HuH-7 (cell line): ENCODE measurements at regions not wholly inside any gene's neighbourhood (a gene's known extent, or its start where the extent isn't known, plus 50 kb on each side); places are given as distances from the start of the nearest gene placed in this dataset.

Experiments
- DNase-seq: peaks from one replicate; pipeline ENCODE4 v3.0.0; 2011; ENCODE audit warnings: low spot score

GRCh38 chr1:182293119-182293589 lies 98.4 kb downstream of the GLUL start:
- no peak for DNase-seq

GRCh38 chr1:182292193-182292741 lies 99.3 kb downstream of the GLUL start:
- no peak for DNase-seq

DNA sequence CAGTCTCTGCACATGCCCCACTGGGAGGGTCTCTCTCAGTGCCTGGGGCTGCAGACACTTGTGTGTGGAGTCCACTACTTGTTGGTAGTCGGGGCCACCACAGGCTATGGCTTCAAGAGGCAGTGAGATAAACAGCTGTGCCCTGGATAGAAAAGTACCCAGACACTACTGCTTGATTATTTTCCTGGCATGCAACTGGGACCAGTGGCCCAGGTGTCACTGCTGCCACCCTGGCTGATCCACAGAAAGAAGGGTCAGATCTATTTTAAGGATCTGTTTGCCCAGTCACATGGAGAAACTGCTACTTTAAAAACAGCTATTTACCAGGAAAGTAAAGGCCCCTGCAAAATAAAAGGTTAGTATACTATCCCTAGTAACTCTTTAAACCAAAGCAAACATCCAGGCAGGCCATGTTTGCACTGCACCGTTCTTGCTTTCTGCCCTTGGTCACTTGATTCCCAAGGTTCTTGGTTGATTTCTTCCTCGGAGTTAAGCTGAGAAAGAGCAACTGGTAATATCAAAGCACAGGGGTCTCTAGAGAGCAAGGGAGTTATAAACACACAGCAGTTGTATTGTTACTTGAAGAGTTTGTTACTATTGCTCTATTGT lies 99.9 kb downstream of the GLUL start:
- DNase-seq: no peak

DNA sequence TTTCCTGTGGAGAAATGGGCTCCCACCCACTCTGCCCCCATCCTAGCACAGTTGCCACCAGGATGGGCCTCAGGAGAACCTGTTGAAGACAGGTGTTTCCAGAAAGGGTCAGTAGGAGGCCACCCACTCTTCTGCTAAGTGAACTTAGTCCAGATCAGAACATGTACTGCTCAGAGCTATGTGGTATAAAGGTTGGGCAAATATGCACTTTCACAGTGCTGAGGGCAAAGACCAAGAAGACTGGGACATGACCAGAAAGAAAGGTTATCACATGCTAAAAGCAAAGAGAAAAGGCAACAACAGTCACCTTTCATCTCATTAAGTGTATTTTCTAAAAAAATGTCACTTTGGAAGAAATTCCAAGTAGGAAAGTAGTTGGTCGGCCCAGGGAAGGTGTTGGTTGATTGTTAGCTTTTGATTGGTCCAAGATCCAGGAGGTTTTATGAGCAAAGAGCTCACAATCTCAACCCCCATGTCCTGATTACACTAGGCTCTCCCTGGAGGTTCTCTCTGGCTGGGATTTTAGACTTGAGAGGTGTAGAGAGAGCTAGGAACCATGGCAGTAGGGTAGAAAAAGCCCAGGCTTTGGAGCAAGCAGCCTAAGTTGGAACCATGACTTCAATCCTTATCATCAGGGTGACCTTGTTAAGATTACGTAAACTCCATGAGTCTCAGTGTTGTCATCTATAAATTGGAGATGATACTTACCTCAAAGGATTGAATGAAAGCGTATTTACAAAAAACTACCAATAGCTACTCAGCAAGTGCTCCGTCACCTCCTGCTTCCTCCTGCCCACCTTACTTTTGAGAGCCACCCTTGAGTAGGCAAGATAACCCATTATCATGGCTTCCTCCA lies 102.6 kb downstream of the GLUL start:
- DNase-seq: no peak

DNA sequence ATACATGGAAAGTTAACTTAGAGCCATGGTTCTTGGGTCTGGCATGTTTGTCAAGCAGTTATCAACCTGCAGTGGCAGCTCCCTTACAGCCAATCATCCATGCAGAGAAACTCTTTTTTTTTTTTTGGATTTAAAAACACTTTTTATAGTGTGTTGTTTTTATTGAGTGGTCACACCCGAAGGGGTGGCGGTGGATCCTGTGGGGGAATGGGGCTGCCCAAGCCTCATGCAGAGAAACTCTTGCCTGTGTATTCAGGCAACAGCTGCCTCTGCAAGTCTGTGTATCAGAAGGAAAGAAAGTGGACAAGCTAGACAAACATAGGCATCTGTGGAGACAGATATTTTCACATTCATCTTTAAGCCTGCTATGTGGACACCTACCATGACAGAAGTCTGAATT lies 104.8 kb downstream of the GLUL start:
- DNase-seq: no peak

- no peak for DNase-seq
These were observed 107.6 kb downstream of the GLUL start for GRCh38 chr1:182283746-182284544.

DNA sequence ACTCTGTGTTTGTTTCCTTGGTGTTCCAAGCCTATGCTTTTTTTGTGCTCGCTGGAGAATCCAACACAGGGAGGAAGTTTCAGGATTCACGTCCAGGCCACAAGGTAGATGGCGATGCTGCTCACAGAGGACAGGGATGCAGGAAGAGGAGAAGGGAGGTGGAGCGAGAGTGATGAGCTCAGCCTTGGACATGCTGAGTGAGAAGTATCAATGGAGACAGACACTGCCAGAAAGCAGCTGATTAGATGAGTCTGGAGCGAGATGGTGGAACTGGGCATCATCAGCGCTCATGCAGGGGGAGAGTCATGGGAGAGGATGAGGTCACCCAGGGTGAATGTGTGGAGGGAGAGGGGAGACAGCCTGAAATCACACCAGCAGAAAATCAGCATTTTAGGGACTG lies 110.0 kb downstream of the GLUL start:
- no peak for DNase-seq

GRCh38 chr1:182280504-182280900 lies 111.1 kb downstream of the GLUL start:
- DNase-seq: no peak

DNA sequence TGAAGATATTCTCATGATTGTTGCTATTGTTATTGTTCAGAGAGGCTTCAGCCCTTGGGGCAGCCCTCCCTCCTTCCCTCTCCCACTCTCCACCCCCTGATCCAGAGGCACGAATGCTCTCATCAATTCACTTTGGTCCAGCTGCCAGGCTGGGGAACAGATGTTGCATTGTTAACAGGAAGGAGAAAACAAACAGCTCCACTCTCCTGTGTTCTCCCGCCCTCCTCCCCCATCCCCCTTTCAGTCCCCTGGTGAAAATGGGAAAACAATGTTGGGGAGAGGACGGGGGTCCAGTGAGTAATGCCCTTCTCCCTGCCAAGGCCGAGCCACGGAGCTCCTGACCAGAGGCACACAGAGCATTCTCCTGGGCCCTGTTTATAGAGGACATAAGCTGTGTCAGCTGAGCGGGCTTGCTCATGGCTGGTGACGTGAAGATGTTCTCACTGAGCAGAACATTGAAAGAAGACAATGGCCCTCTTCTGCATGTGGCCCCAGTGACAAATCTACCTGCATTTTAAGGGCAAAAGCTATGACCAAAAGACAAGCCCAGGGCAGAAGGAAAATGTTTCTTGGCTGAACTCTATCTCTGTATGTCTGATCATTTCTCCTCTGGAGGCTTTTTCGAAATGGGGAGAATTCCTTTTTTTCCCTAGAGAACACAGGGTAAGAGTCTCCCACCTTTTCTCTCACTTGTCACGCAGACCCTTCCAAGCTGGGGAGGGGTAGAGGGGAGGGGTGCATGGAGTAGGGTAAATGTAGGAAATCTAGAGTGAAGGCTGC lies 111.7 kb downstream of the GLUL start:
- DNase-seq: no peak

GRCh38 chr1:182279302-182279701 lies 112.3 kb downstream of the GLUL start:
- no peak for DNase-seq

DNA sequence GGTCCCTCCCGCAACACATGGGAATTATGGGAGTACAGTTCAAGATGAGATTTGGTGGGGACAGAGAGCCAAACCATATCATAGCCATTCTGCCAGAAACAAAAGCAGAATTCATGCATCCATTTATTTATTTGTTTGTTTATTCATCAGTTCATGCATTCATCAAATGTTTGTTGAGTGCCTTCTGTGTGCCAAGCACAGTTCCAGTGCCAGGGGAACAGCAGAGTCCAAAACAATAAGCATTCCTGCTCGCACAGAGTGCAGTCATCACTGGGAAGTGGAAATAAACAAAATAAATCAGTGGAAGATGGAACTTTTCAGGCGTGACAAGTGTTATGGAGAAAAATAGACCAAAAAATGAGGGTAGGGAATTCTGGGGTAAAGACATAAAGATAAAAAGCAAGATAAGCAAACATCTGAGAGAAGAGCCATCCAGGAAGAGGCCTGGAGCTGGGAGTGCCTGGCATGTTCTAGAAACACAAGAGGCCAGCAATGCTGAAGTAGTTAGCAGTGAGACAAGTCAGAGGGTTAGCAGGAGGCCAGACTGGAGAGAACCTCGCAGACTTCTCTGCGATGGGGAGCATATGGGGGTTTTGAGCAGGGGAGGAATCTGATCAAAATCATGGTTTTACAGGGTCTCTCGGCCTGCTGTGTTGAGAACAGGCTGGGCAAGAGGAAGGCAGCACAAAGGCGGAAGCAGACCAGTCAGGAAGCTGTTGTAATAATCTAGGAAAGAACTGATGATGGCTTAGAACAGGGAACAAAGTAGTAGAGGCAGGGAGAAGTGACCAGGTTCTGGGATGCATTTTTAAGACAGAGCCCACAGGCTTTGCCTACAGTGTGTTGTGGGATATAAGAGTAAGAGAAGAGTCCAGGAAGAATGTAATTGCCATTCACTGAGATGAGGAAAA lies 113.2 kb downstream of the GLUL start:
- DNase-seq: no peak

GRCh38 chr1:182275271-182275670 lies 116.3 kb downstream of the GLUL start:
- no peak for DNase-seq

DNA sequence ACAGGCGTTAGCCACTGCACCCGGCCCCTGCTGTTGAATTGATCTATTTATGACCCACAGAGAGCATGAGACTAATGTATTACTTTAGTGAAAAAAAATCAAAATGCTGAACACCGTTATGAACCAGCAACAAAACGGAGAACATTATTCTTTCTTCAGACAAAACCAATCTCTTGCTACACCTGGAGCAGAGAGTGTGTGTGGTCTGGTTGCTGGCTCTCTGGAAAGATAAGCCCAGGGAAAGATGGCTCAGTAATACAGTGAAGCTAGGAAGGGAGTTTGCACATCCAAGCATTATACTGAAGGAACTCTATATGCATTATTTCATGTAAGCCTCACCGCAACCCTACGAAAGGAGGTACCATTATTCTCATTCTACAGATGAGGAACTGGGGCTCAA lies 117.0 kb downstream of the GLUL start:
- no peak for DNase-seq

DNA sequence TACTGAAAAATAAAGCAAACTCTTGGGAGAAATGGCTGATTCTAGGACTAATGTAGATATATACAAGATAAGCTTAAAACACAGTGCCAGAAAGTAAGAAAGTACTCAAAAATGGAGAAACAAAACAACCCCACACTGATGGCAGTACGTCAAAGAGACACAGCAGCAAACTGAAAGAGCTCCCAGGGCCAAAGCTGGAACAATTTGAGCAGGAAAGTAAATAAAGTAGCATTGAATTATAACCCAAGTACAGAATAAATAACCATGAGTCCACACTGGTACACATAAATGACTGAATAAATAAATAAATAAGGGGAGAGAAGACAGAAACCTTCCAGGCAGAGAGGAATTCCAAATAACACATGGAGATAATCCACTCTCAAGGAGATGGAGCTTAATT lies 120.9 kb downstream of the GLUL start:
- no peak for DNase-seq

DNA sequence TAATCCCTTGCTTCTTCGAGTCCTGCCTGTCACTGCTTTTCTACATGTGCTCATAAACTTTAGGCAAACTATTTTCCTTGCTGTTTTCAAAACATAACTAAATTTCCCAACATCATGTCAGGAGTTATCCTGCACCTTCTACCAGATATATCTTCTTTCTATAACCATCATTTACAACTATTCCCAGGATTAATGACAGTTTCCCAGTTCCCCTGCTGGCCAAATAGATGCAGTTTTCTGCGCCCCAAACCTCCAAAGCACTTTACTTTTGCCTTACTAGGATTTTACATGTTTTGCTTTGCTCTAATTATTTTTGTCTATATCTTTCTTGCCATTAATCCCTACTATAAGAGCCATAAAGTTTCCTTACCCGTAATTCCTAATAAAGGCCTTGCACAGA lies 122.5 kb downstream of the GLUL start:
- no peak for DNase-seq

DNA sequence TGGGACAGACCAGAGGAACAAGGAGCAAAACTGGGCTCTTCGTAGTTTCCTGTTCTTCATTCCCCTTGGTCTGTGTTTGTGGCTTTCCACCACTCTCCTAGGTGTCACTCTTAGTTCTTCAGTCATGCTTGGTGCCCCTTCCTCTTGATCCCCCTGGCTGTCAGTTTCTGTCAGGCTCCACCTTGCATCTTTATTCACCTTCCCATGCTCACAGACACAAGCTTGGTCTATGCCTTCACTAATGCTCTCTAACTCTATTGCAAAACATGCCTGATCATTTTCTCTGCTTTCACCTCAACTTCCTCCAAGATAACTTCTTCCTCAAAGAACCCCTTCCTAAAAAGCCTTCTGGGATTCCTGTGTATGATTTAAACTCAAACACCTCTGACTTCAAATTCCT lies 122.9 kb downstream of the GLUL start:
- DNase-seq: no peak

DNA sequence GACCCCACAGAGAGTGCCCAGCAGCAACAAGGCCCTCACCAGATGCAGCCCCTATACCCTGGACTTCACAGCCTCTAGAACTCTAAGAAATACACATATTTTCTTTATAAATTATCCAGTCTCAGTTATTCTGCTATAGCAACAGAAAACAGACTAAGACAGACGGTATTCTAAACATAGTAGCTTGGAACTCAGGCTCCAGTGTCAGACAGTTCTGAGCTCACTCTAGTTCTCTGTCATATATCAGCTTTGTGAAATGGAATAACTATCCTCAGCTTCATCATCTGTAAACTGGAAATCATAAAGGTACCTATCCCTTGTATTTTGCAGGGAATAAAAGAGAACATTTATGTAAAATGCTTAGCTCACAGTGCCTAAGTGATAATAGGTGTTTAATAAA lies 127.4 kb downstream of the GLUL start:
- no peak for DNase-seq

- DNase-seq: no peak
These were observed 127.9 kb downstream of the GLUL start for GRCh38 chr1:182263706-182264105.

DNA sequence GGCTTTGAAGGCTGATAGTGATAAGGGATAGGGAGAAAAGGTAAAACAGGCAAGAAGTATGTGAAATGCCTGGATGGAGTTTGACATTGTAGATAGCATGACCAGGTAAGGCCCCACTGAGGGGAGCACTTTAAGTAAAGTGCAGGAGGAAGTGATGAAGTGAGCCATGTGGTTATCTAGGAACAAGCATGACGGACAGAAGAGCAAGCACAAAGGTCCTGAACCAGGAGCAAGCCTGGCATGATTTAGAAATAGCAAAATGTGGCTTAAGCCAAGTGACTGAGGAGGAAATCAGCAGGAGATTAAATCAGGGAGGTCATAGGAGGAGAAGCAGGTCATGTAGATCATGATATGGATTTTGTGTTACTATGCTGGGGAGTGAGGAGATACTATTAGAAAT lies 129.2 kb downstream of the GLUL start:
- DNase-seq: no peak

DNA sequence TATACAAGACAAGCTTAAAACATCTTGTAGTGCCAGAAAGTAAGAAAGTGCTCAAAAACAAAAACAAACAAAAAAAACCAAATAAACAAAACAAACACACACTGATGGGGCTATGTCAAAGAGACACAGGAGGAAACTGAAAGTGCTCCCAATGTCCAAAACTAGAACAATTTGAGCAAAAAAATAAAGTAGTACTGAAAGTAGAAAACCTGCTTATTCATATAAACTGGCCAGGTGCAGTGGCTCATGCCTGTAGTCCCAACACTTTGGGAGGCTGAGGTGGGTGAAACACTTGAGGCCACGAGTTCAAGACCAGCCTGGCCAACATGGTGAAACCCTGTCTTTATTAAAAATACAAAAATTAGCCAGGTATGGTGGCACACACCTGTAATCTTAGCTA lies 129.9 kb downstream of the GLUL start:
- no peak for DNase-seq

DNA sequence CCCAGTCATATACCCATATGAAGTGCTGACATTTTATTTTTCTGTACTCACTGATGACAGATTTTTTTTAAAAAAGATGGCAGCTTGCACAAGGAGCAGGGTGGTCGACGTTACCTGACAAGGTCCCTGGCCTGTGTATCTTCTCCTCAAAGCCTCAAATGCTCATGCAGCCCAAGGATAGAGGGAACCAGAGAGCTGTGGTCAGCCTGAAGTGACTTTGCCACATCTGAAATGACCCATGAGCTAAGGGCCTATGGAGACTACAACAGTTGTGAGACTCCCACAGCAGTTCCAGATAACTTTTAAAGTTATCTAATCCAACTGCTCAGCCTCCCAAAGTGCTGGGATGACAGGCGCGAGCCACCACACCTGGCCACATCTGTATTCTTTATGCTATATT lies 131.1 kb downstream of the GLUL start:
- no peak for DNase-seq
